Stomach (tissue), 4 donors: ENCODE measurements at regions not wholly inside any gene's neighbourhood (a gene's known extent, or its start where the extent isn't known, plus 50 kb on each side); places are given as distances from the start of the nearest gene placed in this dataset.
"Not testable (repeated sequence)": the region's sequence is repeated elsewhere in the genome, so short reads cannot be mapped to it uniquely, and the experiment has no call there.

Source experiments
- EP300 ChIP-seq: sonication (generic); formaldehyde crosslinking; IDR thresholded peaks from one replicate; pipeline ENCODE4 v1.6.1; 2017; ENCODE audit warnings: antibody characterized with exemption
- POLR2A ChIP-seq, 4 donors: fragments of 450-650 bp; IDR thresholded peaks; one replicate each; pipeline ENCODE4 v1.6.1; 2016; ENCODE audit warnings: antibody characterized with exemption in 4 of 4, control low read depth in 2 of 4, mild to moderate bottlenecking in 1 of 4, moderate library complexity in 1 of 4
- POLR2AphosphoS5 ChIP-seq, 3 donors: sonication (generic); formaldehyde crosslinking; IDR thresholded peaks; one replicate each; pipeline ENCODE4 v1.6.1; 2016; ENCODE audit warnings: antibody characterized with exemption in 3 of 3
- TF ChIP-seq, protein P1 (sequence below), 7 experiments: fragments of 450-650 bp in 4 of 7; fragments of 200-600 bp in 3 of 7; sonication (generic) in 3 of 7; IDR thresholded peaks; one replicate each; pipeline ENCODE4 v1.5.1; 2016 to 2019; ENCODE audit warnings: antibody characterized with exemption in 7 of 7, control low read depth in 2 of 7, mild to moderate bottlenecking in 1 of 7

DNA sequence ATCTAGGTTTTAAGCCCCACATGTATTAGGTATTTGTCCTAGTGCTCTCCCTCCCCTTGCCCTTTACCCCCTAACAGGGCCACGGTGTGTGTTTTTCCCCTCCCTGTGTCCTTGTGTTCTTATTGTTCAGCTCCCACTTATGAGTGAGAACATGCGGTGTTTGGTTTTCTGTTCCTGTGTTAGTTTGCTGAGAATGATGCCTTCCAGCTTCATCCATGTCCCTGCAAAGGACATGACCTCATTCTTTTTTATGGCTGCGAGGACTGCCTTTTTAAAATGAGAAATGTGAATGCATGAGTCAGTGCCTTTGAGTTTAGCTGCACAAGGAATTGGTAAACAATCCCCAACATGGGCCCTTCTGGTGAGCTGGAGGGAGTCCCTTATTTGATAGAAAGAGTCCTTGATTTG lies 88.4 kb upstream of the EIF5 start:
- TF ChIP-seq, protein P1, sequence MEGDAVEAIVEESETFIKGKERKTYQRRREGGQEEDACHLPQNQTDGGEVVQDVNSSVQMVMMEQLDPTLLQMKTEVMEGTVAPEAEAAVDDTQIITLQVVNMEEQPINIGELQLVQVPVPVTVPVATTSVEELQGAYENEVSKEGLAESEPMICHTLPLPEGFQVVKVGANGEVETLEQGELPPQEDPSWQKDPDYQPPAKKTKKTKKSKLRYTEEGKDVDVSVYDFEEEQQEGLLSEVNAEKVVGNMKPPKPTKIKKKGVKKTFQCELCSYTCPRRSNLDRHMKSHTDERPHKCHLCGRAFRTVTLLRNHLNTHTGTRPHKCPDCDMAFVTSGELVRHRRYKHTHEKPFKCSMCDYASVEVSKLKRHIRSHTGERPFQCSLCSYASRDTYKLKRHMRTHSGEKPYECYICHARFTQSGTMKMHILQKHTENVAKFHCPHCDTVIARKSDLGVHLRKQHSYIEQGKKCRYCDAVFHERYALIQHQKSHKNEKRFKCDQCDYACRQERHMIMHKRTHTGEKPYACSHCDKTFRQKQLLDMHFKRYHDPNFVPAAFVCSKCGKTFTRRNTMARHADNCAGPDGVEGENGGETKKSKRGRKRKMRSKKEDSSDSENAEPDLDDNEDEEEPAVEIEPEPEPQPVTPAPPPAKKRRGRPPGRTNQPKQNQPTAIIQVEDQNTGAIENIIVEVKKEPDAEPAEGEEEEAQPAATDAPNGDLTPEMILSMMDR (IDR thresholded peaks at IDR 0.05), result not testable (repeated sequence)
- not testable (repeated sequence) for TF ChIP-seq EP300; POLR2A (IDR thresholded peaks at IDR 0.05)
- TF ChIP-seq POLR2AphosphoS5 (IDR thresholded peaks at IDR 0.05), result peak in 1 of 3 donors; percentile 33
